Stomach (tissue), 8 donors: ENCODE measurements at regions not wholly inside any gene's neighbourhood (a gene's known extent, or its start where the extent isn't known, plus 50 kb on each side); places are given as distances from the start of the nearest gene placed in this dataset.

Experiments used
- DNase-seq, 2 donors: peaks; one replicate each; pipeline versions ENCODE4 v3.0.0 to v3.0.0-alpha.2; 2013 to 2019
- H3K27ac ChIP-seq, 5 donors: fragments of 200-600 bp in 4 of 5; sonication (generic) in 4 of 5; one replicate each; pipeline ENCODE4 v1.5.1; 2013 to 2019; ENCODE audit warnings: mild to moderate bottlenecking in 1 of 5, moderate library complexity in 1 of 5
- H3K27me3 ChIP-seq, 3 donors: fragments of 200-600 bp; sonication (generic); one replicate each; pipeline ENCODE4 v1.5.1; 2017 to 2019; ENCODE audit warnings: mixed run types in 1 of 3
- H3K36me3 ChIP-seq, 4 donors: fragments of 200-600 bp; sonication (generic); 1 replicate in 3 of 4; 2 replicates in 1 of 4; pipeline ENCODE4 v1.5.1; 2016 to 2019
- H3K4me1 ChIP-seq, 4 donors: fragments of 200-600 bp; sonication (generic); one replicate each; pipeline ENCODE4 v1.5.1; 2016 to 2019
- H3K4me3 ChIP-seq, 4 donors: fragments of 200-600 bp; sonication (generic) in 3 of 4; one replicate each; pipeline ENCODE4 v1.5.1; 2016 to 2019; ENCODE audit warnings: mild to moderate bottlenecking in 1 of 4
- H3K9me3 ChIP-seq, 4 donors: fragments of 200-600 bp; sonication (generic); one replicate each; pipeline ENCODE4 v1.5.1; 2016 to 2019
- EP300 ChIP-seq: sonication (generic); formaldehyde crosslinking; IDR thresholded peaks from one replicate; pipeline ENCODE4 v1.6.1; 2017; ENCODE audit warnings: antibody characterized with exemption
- POLR2A ChIP-seq, 4 donors: fragments of 450-650 bp; IDR thresholded peaks; one replicate each; pipeline ENCODE4 v1.6.1; 2016; ENCODE audit warnings: antibody characterized with exemption in 4 of 4, control low read depth in 2 of 4, mild to moderate bottlenecking in 1 of 4, moderate library complexity in 1 of 4
- POLR2AphosphoS5 ChIP-seq, 3 donors: sonication (generic); formaldehyde crosslinking; IDR thresholded peaks; one replicate each; pipeline ENCODE4 v1.6.1; 2016; ENCODE audit warnings: antibody characterized with exemption in 3 of 3
- WGBS, 5 donors: extraction: QIAGEN DNeasy Blood & Tissue Kit in 3 of 5; methylation state at CpG; one replicate each; pipeline versions ENCODE4 v1.1.5 to v1.1.7; 2013 to 2018; 5-methylcytosine and 5-hydroxymethylcytosine counted together
- intact Hi-C: fragments of 100-400 bp; cut with DNase I; formaldehyde crosslinking; loops from one replicate; pipeline ENCODE4 v1.15.1; 2023; ENCODE audit warnings: low total_unique reads
- TF ChIP-seq, protein P1 (sequence below), 7 experiments: fragments of 450-650 bp in 4 of 7; fragments of 200-600 bp in 3 of 7; sonication (generic) in 3 of 7; IDR thresholded peaks; one replicate each; pipeline ENCODE4 v1.5.1; 2016 to 2019; ENCODE audit warnings: antibody characterized with exemption in 7 of 7, control low read depth in 2 of 7, mild to moderate bottlenecking in 1 of 7
- donor health status: healthy with polysubstance abuse.
- donor health status: Bipolar disorder and iron deficiency.
- donor health status: healthy.

DNA sequence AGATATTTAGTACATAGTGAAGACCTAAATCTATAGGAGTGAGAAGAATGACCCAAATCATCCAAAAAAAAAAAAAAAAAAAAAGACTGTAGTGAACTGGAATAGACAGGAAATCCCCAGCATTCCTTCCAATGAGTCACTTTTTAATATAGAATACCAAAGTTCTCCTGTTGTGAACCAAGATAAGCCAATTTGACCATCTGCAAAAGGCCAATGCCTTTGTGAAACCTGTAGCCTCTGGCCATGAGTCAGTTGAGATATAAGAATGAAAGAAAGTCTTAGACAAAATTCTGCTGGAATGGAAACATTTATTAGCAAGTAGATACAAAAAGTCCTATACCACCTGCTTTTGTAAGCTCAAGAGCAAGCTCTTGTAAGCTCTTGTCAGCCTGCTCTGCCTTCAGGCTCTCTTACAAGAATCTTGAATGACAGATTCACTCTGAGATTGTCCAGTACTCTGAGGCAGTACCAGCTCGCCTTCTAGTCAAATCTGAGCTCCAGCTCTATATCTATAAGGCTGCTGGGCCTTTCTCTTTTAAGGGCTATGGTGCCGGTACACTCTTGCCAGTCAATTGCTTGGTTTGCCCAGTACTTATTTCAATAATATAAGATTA lies 243.0 kb upstream of the TMTC1 start:
- no peak overlapping the region for H3K4me3 ChIP-seq
- intact Hi-C loops: no loop called here
- TF ChIP-seq EP300 (no peak), POLR2AphosphoS5 (IDR thresholded peaks at IDR 0.05) (no peak), POLR2A (IDR thresholded peaks at IDR 0.05) (no peak)
- TF ChIP-seq, protein P1, sequence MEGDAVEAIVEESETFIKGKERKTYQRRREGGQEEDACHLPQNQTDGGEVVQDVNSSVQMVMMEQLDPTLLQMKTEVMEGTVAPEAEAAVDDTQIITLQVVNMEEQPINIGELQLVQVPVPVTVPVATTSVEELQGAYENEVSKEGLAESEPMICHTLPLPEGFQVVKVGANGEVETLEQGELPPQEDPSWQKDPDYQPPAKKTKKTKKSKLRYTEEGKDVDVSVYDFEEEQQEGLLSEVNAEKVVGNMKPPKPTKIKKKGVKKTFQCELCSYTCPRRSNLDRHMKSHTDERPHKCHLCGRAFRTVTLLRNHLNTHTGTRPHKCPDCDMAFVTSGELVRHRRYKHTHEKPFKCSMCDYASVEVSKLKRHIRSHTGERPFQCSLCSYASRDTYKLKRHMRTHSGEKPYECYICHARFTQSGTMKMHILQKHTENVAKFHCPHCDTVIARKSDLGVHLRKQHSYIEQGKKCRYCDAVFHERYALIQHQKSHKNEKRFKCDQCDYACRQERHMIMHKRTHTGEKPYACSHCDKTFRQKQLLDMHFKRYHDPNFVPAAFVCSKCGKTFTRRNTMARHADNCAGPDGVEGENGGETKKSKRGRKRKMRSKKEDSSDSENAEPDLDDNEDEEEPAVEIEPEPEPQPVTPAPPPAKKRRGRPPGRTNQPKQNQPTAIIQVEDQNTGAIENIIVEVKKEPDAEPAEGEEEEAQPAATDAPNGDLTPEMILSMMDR (IDR thresholded peaks at IDR 0.05): no peak
- 77 to 92% (median 87%) methylated on average over 2 of the region's 2 CpGs for WGBS, 5 donors
- peaks cover 0 to 4% (median 0%) of the 10 kb centered on the region in 4 donors for H3K4me1 ChIP-seq
- H3K27ac ChIP-seq: no peak overlapping the region
- DNase-seq: no peak
- no peaks in the 10 kb centered on the region for H3K27me3 ChIP-seq
- no peaks in the 10 kb centered on the region for H3K36me3 ChIP-seq
- H3K9me3 ChIP-seq: peaks cover 0 to 8% (median 3%) of the 10 kb centered on the region in 4 donors

DNA sequence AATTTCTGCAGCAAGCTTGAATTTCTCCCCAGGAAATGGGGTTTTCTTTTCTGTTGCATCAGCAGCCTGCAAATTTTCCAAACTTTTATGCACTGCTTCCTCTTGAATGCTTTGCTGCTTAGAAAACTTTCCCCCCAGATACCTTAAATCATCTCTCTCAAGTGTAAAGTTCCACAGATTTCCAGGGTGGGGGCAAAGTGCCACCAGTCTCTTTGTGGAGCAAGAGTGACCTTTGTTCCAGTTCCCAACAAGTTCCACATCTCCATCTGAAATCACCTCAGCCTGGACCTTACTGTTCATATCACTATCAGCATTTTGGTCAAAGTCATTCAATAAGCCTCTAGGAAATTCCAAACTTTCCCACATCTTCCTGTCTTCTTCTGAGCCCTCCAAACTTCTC lies 241.6 kb upstream of the TMTC1 start:
- H3K27me3 ChIP-seq: no peaks in the 10 kb centered on the region
- no peaks in the 10 kb centered on the region for H3K36me3 ChIP-seq
- H3K27ac ChIP-seq: no peak overlapping the region
- H3K4me1 ChIP-seq: peaks cover 0 to 7% (median 0%) of the 10 kb centered on the region in 4 donors
- TF ChIP-seq POLR2A (IDR thresholded peaks at IDR 0.05) (no peak), POLR2AphosphoS5 (IDR thresholded peaks at IDR 0.05) (no peak), EP300 (no peak)
- TF ChIP-seq, protein P1 (IDR thresholded peaks at IDR 0.05): no peak
- no peak overlapping the region for H3K4me3 ChIP-seq
- intact Hi-C loops: no loop called here
- peaks cover 0 to 8% (median 3%) of the 10 kb centered on the region in 4 donors for H3K9me3 ChIP-seq
- DNase-seq: no peak

DNA sequence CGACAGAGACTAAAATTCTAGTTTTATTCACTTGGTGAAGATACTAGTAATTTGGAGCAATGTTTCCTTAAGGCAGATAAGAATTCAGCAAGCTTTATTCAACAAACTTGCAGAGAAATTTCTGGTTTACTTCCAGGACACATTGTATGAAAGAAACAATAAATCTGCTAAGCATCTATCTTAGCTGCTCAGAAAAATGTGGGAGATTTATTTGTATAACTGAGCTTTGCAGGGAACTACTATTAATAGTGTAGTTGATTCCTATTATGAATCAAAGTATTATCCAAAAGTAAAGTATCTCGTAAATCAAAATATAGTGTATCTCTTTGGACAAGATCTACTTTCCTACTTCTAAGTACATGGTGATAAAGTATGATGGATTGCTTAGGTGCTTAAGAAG lies 239.4 kb upstream of the TMTC1 start:
- TF ChIP-seq, protein P1 (IDR thresholded peaks at IDR 0.05): no peak
- TF ChIP-seq POLR2A (IDR thresholded peaks at IDR 0.05) (no peak), POLR2AphosphoS5 (IDR thresholded peaks at IDR 0.05) (no peak), EP300 (no peak)
- Histone ChIP-seq H3K36me3 (no peaks in the 10 kb centered on the region), H3K27me3 (no peaks in the 10 kb centered on the region), H3K27ac (no peak overlapping the region), H3K4me3 (no peak overlapping the region), H3K4me1 (peaks cover 0 to 7% (median 0%) of the 10 kb centered on the region in 4 donors), H3K9me3 (peaks cover 0 to 8% (median 3%) of the 10 kb centered on the region in 4 donors)
- intact Hi-C loops: no loop called here
- peak in 1 of 2 donors; percentile 15 for DNase-seq
- WGBS, 5 donors: 59 to 83% (median 74%) methylated on average over 2 of the region's 2 CpGs

DNA sequence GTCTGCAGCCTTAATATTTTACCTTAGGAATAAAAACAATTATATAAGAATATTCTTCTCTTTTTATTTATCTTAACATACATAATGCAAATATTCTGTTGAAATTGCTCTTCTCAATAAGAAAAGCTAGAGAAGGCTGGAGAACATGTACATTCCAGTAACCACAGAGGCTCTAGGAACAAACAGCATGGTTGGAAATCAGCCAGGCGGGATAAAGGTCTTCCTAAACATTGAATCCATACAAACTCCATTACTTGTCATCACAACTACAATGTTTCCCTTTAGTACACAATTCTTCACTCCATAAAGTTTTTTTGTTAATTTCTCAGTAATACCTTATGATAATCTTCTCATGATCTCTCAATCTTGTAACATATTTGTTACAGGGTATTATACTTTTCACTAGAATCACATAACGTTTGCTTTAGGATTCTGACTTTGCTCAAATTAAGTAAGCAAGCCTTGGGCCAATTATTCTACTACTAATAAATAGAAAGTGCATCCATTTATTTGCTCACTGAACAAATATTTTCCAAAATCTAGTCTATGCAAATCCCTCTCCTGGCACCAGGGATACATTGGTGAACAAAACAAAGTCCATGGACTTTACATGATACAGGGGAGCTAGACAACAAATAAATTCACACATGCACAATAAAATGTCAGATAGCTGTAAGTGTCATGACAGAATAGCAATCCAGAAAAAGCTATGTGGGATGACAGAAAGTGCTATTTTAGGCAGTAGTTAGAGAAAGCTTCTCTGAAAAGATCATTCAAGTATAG lies 237.5 kb upstream of the TMTC1 start:
- Histone ChIP-seq H3K4me1 (peaks cover 0 to 7% (median 0%) of the 10 kb centered on the region in 4 donors), H3K27ac (no peak overlapping the region), H3K27me3 (no peaks in the 10 kb centered on the region), H3K36me3 (no peaks in the 10 kb centered on the region), H3K4me3 (no peak overlapping the region), H3K9me3 (peaks cover 0 to 8% (median 3%) of the 10 kb centered on the region in 4 donors)
- intact Hi-C loops: no loop called here
- peak in 1 of 2 donors; percentile 61 for DNase-seq
- 35 to 53% (median 46%) methylated on average over 2 of the region's 2 CpGs for WGBS, 5 donors
- TF ChIP-seq POLR2AphosphoS5 (IDR thresholded peaks at IDR 0.05): no peak
- TF ChIP-seq, protein P1 (IDR thresholded peaks at IDR 0.05): no peak
- no peak for TF ChIP-seq EP300
- no peak for TF ChIP-seq POLR2A (IDR thresholded peaks at IDR 0.05)
